ENCODE measurements at regions not wholly inside any gene's neighbourhood (a gene's known extent, or its start where the extent isn't known, plus 50 kb on each side); places are given as distances from the start of the nearest gene placed in this dataset.
"Not testable (repeated sequence)": the region's sequence is repeated elsewhere in the genome, so short reads cannot be mapped to it uniquely, and the experiment has no call there.

DNA sequence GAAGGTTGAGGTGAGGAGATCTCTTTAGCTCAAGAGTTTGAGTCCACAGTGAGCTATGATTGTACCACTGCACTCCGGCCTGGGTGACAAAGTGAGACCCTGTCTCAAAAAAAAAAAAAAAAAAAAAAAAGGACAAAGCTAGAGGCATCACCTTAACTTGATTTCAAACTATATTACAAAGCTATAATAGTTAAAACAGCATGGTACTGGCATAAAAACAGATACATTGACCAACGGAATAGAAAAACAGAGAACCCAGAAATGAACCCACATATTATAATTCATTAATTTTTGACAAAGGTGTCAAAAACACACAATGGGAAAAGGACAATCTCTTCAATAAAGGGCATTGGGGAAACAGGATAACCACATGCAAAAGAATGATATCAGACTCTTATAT is 50.8 kb upstream of the MBOAT1 start:
- no peak for DNase-seq

DNA sequence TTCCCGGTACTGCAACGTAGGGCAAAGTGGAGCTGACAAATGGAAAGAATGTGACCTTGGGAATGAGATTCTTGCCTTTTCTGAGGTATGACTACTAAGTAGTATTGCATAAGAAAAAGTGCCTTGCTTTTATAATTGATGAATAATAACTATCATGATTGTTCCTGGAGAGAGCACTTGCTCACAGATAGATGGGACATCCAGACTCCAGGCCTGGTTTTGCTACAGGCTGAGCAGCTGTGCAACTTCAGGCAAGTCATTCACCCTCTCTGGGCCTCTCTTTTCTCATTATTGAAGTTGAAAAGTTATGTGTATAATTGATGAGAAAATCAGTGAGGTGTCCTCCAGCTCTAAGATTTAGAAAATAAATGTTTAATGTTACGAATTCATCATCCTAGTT is 53.6 kb upstream of the MBOAT1 start:
- DNase-seq, result no peak

DNA sequence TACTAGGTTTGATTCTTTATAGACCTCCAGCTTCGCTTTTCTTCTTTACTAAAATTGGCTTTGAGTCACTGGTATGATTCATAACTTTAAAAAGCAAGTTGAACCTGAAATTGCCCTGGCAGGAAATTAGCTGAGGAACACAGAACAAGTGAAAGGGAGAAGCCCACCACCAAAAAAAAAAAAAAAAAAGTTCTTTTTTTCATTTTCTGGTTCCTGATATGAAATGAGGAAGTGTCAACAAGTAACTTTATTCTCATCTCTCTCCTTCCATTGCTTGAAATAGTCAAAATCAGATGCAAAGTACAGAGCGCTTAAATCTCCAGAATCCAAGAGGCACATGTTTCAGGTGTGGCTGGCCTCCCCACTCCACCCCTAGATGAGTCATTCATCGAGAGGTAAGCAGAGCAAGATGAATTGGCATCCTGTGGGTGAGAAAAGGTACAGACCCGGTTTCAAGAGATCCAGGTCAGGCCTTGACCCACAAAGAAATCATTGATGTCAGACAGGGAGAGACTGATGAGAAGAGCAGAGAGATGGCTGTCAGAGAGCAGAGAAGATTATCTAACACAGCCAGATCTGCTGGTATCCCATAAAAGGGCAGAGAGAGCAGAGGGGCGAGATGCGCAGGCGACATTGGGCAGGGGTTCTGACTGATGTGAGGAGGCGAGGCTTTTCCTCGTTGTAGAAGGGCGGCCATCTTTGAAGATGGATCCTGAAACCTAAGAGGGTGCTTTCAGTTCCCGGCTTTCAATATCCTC is 54.8 kb upstream of the MBOAT1 start:
- DNase-seq, result no peak

DNA sequence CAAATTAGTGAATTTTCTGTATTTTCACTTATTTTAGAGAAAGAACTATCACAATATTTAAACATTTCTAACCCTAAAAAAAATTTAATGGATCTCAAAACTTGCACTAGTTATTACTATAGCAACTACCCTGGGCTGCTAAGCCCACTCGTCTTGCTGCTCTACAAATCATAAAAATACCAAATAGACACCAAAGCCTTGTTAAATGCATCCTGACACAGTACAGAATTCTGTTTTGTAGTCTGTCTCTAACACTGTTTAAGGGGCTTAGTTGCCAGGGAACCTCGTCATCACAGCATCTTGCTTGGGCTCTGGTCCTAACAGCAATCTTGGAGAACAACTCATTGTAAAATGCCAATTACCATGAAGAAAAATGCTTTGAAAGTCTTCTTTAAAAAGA is 56.9 kb upstream of the MBOAT1 start:
- no peak for DNase-seq

DNA sequence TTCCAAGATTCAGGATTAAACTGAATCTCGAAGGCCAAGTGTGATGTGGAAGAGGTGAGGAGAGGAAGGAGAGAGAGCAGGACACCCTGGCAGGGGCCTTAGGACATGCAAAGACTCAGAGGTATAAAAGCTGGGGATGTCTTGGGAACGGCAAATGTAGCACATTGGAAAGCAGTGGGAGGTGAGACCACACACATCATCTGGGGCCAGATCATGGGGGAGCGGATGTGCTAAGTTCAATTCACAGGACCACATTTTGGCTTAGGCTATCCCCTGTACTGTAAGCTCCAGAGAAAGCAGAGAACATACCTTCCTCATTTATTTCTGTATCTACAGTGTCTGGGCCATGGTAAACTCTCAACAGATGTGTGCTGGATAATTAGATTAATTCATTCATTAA is 59.5 kb upstream of the MBOAT1 start:
- no peak for DNase-seq

DNA sequence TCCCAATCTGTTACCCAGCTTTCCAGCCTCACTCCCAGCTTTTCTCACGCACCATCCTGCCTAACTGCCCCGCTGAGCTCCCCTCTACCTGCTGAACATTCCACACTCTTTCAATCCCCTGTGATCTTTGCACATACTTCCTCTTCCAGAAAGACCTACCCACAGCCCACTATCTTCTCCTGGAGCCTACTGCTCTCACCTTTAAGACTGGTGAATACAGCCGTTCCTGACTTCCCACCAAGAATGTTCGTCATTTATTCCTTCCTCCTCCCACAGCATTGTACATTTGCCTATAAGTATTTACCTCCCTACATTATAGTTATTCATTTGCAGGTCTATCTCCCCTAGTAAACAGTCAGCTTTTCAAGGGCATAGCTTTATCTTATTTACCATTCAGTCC is 61.9 kb upstream of the MBOAT1 start:
- no peak for DNase-seq

DNA sequence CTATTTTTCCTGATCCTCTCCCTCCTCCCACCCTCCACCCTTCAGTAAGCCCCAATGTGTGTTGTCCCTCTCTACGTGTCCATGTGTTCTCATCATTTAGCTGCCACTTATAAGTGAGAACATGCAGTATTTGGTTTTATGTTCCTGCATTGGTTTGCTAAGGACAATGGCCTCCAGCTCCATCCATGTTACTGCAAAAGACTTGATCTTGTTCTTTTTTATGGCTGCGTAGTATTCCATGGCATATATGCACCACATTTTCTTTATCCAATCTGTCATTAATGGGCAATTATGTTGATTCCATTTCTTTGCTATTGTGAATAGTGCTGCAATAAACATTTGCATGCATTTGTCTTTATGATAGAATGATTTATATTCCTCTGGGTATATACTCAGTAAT is 63.6 kb upstream of the MBOAT1 start:
- not testable (repeated sequence) for DNase-seq

DNA sequence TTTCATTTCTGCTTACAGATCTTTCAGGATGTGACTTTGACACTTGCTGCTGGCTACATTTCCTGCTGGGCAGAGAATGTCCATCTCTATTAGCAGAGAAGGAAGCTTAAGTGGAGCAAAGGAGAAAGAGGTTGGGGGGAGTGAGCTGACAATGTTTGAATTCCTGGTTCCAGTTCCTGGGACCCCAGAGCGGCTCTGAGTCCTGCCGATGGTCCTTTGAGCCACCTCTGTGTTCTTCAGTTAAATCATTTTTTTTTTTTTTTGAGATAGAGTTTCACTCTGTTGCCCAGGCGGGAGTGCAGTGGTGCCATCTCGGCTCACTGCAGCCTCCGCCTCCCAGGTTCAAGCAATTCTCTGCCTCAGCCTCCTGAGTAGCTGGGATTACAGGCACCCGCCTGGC is 65.5 kb upstream of the MBOAT1 start:
- DNase-seq, result not testable (repeated sequence)

DNA sequence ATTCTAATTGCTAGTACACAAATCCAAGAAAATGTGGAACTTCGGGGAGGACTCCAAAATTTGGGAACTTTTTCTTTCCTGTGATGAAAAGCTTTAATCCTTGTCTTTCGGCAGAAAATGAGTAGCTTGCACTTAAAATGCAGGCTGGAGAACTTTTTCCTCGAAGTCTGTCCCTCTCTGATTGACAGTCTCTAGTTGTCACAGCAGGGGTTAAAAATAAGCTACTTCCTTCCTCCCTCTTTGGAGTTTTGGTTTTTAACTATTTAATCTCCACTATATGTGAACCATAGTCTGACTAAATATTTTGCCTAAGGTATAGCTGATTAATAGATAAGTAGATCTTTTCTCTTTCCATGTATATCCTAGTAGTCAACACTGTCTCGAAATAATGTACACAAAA is 66.8 kb upstream of the MBOAT1 start:
- no peak for DNase-seq

DNA sequence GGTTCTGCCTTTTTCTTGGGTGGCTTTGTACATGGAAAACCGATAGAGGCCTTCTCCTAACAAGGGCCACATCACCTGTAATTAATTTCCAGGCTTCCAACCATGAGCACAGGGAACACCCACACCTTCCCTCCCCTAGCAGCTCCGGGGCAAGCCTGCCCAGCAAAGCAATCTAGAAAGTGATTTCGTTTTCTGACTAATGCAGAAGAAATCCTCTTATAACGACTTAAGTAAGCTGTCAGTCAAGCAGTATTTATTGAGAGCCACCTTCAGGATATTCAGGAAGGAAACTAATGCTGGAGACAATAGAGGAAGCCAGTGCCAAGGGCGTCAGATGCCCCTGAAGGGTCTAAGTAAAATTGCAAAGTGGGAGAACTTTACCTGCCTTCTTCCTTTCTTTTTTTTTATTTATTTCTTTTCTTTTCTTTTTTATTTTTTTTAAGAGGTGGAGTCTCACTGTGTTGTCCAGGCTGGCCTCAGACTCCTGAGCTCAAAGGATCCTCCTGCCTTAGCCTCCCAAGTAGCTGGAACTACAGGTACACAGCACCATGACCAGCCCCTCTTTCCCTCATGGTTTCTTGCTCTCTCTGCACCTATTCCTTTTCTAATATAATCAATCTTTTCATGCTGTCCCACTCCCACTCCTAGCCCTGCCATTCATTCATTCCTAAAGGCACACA is 67.5 kb upstream of the MBOAT1 start:
- DNase-seq, result no peak

DNA sequence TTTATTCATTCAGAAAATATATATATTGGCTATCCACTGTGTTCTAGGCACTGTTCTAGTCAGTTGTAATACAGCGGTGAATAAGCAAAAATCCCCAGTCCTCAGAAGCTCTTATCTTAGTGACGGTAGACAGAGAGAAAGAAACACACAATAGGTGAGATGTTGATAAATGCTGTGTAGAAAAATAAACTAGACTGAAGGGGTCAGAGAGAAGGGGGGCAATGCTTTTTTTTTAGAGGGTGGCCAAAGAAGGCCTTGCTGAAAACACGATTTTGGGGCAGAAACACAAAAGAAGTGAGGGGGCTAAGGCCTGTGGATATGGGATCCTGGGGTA is 68.0 kb upstream of the MBOAT1 start:
- DNase-seq, result no peak

DNA sequence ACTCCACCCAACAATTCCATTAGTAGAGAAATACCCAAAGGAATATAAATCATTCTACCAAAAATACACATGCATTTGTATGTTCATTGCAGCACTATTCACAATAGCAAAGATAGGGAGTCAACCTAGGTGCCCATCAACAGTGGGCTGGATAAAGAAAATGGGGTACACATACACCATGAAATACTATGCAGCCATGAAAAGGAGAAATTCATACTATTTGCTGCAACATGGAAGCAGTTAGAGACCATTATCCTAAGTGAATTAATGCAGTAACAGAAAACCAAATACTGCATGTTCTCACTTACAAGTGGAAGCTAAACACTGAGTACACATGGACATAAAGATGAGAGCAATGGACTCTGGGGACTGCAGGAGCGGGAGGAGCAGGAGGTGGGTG is 72.4 kb upstream of the MBOAT1 start:
- no peak for DNase-seq

DNA sequence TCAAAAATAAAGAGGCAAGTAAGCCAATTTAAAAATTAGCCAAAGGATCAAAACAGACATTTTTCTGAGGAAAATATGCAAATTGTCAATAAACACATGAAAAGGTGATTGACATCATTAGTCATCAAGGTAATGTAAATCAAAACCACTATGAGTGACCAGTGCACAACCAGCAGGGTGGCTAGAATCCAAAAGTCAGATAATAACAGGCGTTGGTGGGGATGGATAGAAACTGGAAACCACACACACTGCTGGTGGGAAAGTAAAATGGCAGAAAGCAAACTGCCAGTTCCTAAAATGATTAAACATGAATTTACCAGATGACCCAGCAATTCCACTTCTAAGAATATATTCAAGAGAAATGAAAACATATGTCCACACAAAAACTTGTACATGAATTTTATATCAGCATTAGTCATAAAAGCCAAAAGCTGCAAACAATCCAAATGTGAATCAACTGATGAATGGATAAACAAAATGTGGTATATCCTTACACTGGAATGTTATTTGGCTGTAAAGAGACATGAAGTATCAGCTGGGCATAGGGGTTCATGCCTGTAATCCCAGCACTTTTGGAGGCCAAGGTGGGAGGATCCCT is 74.8 kb upstream of the MBOAT1 start:
- DNase-seq, result no peak

DNA sequence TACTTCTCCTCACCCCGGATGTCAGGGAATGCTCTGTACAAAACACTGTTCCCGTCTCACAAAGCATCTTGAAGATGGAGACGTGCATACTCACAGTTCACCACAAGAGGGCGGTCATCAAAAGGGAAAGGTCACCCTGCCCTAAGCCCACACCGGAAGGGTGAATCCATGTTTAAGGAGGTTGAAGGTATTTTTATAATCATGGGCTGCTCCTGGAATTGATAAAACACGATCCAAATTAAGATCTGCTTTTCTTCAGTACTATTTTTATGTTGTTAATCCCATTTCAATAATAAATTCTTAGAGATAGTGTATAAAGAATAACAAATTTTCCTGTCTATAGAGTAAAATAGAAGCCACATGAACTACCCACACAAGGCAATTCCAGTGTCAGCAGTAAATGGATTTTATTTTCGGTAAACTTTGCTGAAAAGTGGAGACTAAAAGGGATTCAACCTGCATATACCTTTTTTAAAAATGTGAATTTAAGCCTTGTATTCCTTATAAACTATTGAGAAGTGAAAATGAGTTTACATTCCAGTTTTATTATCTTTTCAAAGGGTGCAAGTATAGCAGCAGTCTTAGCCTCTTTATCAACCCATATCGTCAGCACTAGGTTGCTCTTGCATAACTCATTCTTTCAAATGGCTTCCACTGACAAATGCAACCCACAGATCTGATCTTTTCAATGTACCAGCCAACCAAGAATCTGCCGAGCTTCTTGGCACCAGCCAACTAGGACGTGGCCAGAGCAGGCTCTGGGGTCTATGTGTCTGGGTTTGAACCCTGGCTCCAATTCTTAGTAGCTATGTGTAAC is 79.7 kb upstream of the MBOAT1 start:
- DNase-seq, result peak; percentile 35 to 71 (median 58)

DNA sequence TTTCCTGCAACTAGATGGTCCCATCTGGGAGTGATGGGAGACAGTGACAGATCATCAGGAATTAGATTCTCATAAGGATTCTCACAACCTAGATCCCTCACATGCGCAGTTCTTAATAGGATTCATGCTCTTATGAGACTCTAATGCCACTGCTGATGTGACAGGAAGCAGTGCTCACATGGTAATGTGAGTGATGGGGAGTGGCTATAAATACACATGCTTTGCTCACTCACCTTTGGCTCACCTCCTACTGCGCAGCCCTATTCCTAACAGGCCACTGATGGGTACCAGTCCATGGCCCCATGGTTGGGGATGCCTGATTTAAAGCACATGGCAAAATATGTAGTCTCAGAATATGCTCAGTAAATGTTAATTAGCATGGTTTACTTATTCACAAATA is 80.6 kb upstream of the MBOAT1 start:
- peak in 1 of 5 donors; percentile 20 for DNase-seq

DNA sequence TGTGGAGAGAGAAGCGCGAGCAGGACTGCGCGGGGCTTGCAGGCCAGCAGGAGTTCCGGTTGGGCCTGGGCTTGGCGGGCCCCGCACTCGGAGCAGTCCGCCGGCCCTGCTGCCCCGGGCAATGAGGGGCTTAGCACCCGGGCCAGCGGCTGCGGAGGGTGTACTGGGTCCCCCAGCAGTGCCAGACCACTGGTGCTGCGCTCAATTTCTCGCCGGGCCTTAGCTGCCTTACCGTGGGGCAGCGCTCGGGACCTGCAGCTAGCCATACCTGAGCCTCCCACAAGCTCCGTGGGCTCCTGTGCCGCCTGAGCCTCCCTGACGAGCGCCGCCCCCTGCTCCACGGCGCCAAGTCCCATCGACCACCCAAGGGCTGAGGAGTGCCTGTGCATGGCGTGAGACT is 89.0 kb upstream of the MBOAT1 start:
- DNase-seq, result no peak

DNA sequence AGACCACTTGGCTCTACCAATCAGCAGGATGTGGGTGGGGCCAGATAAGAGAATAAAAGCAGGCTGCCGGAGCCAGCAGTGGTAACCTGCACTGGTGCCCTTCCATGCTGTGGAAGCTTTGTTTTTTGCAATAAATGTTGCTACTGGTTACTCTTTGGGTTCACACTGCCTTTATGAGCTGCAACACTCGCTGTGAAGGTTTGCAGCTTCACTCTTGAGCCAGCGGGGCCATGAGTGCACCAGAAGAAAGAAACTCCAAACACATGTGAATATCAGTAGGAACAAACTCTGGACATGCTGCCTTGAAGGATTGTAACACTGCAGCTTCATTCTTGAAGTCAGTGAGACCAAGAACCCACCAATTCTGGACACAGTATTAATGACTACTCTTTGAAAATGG is 89.9 kb upstream of the MBOAT1 start:
- DNase-seq, result no peak

DNA sequence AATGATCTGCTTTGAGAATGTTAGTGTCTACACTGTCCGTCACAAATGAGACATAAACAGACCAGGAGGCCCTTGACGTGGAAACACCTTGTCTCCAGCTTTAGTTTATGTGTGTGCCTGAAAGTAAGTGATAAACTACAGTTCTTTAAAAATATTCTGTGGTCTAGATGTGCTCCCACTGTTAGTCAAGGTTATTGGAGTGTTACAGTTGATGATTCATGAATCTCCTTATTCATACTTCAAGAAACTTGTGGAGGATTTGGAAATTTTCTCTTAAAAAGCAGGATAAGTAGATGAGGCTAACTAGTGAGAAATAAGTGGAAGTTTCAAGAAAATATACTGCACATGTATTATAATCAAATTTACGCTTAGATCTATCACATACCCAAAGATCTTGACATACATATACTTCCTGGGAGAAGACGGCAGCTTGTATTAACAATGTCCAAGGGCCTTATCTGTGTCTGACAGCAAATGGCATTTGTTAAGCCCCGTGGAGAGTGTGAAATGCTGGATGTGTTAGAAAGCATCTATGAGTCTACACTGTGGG is 90.5 kb upstream of the MBOAT1 start:
- DNase-seq, result no peak

DNA sequence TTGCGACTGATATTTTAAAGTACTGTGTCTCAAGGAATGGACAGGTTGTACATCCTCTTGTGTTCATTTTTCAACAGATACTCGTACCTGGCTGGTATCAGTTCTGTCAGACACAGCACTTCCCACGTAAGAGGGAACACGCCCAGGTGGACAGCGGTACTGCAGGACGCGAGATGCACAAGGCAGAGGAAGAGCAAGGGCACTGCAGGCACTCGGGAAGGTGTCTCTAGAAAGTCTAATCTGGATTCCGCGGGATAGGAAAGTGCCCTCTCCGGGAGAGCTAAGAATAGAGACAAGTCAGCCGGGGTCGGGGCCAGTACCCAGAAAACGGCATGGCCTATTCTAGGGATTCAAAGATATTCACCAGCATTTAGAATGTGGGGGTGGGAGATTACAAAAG is 94.2 kb upstream of the MBOAT1 start:
- no peak for DNase-seq

DNA sequence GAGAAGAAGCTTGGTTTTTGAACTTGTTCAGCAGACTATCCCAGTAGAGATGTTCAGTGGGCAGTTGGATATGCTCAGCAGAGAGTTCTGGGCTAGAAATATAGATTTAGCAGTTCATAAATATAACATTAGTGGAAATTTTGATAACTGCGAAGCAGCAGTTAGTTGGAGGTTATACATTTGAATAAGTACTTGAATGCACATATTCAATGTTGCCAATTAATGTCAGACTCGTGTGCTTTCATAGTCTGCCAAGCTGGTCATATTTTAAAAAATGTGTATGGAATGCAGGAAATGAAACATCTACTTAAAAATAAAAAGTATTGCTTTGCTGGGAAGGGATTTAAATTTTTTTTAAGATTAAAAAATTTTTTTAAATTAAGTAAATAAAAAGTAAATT is 92.5 kb upstream of the E2F3 start:
- no peak for DNase-seq

DNA sequence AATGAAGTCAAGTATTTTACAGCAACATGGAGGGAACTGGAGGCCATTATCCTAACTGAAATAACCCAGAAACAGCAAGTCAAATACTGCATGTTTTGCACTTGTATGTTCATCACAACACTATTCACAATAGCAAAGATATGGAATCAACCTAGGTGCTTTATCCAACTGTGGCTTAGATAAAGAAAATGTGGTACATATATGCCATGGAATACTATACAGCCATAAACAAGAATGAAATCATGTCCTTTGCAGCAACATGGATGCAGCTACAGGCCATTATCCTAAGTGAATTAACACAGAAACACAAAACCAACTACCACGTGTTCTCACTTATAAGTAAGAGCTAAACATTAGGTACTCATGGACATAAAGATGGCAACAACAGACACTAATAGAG is 91.5 kb upstream of the E2F3 start:
- no peak for DNase-seq

DNA sequence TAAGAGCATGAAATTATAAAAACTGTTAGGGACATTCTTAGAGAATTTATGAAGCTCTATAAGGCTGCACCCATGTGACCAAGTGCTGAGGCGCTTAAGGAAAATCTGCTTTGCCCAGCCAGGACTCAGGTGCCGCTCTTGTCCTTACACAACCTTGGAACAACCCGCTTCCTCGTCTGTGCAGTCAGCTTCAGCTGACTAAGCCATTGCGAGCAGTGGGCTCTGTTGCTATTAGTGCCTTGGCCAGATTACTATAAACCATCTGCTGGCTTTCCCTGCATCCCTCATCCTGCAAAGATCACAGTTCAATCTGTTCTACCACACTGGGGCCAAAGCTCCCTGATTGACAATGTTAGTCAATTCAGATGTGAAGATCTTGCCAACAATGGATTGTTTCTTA is 89.1 kb upstream of the E2F3 start:
- no peak for DNase-seq

DNA sequence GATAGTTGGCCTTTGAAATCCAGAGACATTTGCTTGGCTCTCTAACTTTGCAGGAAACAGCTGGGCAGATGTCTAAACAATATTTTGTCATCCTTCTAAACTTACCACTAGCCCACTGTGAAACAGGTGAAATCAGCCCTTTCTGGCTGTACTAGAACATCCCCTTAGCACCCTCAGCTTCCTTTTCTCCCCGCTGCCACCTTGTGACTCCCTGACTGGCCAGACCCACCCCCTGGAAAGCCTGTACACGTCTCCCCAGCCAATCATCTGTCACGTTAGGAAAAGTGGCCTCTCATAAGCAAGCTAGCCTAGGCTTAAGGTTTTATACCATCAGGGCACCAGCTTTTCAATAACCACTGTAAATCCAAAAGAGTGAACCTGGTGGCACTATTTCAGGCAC is 88.6 kb upstream of the E2F3 start:
- DNase-seq, result no peak

Data from T-helper 1 cell (primary cell).